EL (cell line): ENCODE measurements at regions not wholly inside any gene's neighbourhood (a gene's known extent, or its start where the extent isn't known, plus 50 kb on each side); places are given as distances from the start of the nearest gene placed in this dataset.

Experiments used
- DNase-seq: peaks from one replicate; pipeline ENCODE4 v3.0.0-alpha.2; 2016

DNA sequence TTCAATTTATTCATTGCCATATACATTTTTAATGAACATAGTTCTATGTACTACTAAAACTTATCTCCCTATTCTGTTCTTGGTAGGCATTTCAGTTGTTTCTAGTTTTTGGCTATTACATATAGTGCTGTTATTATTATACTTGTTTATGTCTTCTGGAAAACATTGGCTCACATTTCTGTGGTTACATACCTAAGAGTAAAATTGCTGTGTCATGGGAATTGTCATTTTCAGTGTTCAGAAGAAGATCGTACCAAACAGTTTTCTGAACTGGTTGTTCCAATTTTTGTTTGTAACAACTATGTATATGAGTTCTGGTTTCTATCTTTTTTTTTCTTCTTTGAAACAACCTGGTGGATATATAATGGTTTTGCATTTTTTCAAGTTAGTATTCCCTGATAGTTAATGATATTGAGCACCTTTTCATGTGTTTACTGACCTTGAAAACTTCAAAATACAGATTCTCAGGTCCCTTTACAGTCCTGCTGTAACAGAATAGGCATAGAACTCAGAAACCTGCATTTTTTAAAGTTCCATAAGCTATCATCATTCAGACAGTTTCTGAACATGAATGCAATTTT lies 230.7 kb downstream of the JRKL start:
- DNase-seq: no peak

DNA sequence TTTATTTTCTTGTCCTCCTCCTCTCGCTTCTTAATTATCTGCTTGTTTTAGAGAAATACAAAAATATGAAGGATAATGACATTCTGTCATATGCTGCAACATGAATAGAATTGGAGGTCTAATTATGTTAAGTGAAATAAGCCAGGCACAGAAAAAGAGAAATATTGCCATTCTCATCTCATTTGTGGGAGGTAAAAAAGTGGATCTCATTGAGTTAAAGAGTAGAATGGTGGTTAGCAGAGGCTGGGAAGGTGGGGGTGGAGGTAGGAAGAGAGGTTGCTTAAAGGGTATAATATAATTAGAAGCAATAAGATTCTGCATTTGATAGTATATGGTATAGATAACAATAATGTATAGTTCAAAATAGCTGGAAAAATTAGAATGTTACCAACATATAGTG lies 231.3 kb downstream of the JRKL start:
- DNase-seq: no peak

DNA sequence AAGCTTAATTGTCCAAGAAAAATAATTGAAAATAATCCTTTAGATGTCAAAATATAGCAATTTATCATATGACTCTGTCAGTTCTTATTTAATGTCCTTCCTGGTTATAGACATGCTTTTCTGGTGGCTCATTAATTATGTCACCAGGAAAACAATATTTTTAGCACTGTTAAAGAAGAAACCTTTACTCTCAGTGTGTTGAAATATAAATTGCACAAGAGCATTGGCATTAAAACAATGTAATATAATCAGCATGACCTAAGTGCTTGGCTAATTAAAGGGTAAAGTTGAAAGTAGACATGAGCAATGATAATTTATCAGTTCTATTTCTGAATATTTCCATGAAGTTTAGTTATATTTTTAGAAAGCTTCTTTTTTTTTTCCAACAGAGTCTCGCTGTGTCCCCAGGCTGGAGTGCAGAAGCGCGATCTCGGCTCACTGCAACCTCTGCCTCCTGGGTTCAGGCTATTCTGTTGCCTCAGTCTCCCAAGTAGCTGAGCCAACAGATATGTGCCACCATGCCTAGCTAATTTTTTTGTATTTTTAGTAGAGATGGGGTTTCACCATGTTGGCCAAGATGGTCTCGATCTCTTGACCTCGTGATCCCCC lies 232.3 kb downstream of the JRKL start:
- DNase-seq: no peak

DNA sequence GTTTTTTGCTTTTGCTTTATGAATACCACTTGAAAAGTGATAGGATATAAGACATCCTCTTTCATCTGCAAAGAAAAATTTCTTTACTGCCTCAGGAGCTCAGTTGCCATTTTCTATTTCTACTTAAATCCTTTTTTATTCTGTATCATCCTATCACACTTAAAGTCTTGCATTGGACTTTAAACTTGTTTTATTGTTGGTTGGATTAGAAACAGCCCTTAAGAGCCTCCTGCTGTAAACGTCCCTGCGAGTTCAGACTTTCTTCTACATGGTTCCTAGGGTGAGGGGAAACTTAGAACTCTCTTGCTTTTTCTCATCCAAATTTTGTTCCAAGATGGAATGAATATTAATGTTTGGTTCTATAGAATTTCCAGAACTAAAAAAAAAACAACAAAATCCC lies 234.3 kb downstream of the JRKL start:
- DNase-seq: no peak

DNA sequence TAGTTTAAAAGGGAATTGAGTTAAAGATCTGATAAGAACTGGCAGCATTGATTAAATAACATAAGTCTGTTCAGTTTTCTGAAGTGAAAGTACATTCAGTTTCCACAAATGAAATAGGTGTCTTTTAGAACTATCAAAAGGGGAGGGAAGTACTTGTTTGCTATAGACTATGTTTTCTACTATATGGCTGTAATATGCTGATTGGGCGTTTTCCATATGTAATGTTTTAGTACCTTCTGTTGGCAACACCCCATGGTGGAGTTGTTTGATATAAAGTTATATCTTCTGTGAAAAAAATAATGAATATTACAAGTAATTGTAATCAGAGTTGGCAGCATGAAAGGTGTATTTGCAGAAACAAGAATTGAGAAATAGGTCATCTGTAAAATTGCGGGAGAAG lies 237.6 kb downstream of the JRKL start:
- no peak for DNase-seq

DNA sequence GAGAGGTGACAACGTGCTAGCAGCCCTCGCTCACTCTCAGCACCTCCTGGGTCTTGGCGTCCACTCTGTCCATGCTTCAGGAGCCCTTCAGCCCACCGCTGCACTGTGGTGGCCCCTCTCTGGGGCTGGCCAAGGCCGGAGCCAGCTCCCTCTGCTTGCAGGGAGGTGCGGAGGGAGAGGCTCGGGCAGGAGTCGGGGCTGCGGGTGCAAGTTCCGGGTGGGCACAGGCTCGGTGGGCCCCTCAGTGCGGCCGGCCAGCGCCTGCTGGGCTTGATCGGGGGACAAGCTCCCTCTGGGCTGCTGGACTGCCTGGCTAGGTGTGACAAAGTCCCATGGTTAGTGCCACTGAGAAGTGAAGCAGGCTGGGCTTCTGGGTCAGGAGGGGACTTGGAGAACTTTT lies 245.8 kb downstream of the JRKL start:
- no peak for DNase-seq

DNA sequence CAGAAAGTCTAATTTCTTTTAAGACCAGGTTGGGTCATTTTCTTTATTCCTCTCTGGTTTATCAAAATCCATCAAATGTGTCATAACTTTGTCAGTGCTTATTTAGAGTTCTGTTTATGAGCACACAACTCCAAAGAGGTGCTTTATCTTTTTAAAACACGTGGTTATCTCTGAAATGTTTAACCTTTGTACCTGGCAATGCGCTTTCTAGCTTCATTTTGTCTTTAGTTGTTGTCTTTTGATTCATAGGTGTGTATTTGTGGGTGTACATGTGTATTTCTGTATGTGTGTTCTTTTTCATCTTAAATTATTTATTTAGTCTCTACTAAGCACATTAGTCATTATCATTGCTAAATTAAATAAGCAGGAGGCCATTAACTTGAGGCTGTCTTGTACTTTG lies 251.4 kb downstream of the JRKL start:
- no peak for DNase-seq

DNA sequence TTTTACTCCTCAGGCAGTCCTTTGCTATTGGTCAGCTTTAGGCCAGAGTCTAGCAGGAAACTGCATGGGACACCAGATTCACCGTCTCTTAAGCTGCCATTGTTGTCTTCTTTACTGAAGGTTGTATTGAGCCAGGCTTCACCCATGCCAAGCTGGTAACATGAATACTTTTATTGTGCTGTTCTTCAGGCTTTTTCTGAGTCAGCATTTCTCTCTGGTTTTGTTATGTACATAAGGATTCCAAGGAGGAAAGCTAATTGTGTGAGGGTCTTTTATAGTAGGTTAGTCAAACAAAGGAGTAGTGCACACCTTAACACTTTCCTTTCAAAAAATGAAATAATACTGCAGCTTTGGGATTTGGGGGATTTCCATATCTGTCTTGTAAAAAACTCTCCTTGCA lies 252.8 kb downstream of the JRKL start:
- no peak for DNase-seq

DNA sequence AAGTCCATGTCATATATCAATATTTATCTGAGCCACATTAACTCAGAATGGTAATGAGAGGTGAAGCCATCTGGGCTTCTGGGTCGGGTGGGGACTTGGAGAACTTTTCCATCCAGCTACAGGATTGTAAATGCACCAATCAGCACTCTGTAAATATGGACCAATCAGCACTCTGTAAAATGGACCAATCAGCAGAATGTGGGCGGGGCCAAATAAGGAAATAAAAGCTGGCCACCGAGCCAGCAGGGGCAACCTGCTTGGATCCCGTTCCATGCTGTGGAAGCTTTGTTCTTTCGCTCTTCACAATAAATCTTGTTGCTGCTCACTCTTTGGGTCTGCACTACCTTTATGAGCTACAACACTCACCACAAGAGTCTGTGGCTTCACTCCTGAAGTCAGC lies 253.4 kb downstream of the JRKL start:
- no peak for DNase-seq

DNA sequence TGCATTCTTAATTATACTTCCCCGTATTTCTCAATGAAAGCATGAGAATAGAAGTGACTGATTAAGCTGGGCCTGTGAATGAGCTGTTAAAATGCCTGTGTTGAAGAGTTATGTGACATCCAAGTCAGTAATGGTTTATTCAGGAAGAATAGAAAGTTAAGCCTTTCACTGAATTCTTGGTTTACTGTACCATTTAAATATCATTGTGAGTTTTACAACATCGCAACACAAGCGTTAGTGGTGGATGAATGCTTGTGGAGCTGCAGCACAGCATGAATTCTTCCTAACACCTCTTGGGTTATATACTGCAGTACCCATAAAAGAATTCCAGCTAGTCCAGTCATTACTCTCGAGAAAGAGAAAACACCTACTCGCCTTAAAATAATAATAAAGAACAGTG lies 257.8 kb downstream of the JRKL start:
- no peak for DNase-seq

DNA sequence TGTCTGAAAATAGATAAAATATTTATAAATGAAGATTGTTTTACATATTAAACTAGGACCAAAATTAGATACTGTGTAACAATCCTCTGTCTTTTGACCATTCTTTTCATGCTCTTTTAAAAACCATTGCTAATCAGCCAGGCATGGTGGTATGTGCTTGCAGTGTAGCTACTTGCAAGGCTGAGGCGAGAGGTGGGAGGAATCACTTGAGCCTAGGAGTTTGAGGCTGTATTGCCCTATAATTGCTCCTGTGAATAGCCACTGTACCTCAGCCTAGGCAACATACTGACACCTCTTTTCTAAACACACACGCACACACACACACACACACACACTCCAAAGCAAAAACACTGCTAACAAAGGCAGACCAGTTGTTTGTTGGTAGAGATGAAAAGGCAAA lies 259.2 kb downstream of the JRKL start:
- no peak for DNase-seq

DNA sequence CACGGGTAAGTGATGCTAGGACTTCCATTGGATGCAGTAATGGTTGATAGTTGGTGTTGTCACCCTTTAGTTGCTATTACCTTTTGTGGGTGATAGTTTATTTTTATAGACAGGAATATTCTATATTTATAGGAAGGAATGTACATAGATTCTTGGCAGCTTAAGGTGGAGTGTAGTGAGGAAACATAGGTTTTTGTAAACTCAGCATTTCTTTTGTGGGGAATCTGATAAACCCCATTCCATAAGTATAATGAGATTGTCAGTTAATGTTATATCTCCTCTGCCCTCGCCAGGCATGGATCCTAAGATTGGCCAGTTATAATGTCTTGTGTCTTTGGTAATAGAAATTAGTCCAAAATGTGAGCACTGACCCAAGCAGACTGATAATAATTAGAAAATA lies 262.7 kb downstream of the JRKL start:
- no peak for DNase-seq

DNA sequence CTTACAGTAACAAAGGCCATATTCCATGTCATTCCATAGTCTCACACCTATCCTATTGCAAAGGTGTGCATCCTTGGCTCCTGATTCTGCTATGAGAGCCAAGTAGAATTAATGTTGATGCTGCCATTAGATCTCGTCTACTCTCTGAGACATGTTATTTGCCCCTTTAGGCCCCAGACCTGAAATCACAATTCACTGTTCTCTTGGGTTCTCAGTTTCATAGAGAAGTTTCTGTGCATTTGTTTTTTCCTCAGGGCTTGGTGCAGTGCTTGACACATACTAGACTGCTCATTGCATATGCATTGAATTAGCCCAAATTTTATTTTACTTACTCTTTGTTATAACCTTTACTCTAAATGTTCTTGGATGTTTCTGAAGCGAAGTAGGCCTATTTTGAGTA lies 265.7 kb downstream of the JRKL start:
- no peak for DNase-seq

DNA sequence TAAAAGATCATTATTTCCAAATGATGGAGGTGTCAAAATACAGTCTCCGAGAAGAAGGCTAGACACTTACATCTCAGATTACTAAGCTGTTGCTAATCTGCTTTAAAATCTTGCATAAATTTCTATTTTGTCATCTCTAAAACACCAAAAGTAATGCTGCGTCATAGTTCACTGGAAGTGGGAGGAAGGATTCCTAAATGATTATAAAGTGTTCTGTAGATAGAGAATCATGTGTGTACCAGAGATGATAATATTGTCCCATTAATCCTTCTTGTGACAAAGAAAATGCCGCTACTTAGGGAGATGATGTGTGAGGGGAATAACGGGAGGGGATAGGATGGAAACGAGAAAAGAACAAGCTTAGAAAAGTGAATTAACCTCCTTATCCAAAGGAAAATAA lies 268.6 kb downstream of the JRKL start:
- no peak for DNase-seq

DNA sequence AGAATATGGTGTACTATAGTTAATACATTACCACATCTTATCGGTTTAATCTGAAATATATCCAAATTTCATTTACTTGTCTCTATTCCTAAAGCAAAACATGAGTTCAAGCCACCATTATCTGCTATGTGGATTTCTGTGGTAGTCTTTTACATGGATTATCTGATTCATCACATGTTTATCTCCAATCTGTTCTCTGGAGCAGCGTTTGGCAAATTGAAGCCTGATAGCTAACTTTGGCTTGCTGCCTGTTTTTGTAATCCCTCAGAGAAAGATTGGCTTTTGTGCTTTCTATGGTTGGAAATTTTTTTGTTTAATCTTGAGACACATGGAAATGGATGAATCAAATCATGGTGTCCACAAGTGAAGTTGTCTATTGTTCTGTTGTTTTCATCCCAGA lies 274.3 kb downstream of the JRKL start:
- no peak for DNase-seq

DNA sequence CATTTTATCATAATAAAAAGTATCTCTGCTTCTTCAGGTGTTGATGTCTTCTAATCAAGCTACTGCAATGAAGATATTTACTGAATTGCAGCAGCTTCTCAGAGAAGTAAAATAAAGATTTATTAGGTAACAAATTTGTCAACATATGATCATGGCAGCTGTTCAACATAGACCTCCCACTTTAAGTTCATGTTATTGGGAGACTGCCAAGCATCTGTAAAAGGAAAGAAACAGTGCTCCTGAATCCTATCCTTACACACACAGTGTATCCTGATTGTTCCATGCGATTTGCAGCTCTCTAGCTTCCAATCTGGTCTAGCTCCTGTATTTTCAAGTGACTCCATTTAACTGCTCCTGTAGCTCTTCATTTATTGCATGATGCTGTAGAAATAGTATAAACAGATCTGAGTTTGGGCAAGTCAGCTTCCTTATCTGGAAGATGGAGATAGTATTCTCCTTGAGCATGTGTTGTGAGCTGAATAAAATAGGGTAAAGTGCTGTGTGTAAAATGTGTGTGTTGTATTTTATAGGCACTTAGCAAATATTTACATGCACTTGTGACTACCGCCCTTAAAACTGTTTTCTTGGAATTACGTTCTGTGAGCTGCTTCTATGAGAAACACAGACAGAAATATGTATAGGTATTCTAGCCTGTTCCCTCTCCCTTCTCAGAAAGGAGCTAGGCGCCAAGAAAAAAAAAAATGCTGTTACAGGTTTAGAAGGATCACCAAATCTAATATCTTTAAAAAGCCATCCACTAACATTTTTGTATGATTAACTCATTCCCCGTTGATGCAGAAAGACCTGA lies 290.6 kb downstream of the JRKL start:
- DNase-seq: no peak

DNA sequence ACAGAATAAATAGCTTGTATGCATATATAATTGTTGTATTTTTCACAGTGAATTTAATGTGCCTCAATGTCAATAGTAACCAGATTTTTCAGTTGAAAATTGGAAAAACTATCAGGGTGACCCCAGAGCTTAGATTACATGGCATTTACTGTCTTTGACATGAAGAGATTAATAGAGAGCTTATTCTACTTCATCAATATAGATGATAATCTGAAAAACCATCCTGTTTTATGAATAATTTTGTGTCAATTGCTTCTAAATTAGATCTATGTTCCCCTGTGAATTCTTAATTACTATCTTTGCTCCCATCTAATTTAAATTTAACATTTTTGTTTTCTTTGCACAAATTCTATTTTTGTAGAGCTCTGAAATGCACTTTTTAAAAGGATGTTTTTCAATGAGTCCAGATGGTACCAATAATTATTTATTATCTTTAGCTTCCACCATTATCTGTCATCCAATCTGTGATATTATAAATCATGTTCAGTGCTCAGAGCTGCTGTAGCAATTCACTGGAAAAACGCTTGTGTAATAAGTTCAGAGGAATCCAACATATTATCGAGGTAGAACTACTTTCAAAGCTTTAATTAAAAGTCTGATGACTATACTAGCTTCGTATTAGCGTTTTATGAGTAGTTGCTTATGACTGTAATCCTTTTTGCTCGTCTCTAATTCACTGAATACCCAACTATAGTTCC lies 291.4 kb downstream of the JRKL start:
- DNase-seq: no peak

DNA sequence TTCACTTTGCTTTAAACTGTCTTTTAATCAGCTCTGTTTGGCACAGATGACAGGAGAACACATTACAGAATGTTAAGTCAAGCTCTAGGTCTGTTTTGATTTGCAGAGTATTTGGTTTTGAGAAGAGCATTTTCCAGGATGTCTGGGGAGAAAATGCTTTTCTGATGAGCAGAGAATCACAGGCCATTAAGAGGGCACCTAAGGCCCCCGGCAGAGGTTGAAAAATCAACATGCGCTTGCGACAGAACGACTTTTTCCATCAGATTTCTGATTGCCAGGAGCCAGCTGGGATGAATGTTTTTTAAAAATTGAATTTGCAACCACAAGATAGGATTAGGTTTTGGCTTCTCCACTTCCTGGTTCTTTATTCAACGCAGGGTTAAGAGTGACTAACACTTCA lies 304.5 kb downstream of the JRKL start:
- no peak for DNase-seq

DNA sequence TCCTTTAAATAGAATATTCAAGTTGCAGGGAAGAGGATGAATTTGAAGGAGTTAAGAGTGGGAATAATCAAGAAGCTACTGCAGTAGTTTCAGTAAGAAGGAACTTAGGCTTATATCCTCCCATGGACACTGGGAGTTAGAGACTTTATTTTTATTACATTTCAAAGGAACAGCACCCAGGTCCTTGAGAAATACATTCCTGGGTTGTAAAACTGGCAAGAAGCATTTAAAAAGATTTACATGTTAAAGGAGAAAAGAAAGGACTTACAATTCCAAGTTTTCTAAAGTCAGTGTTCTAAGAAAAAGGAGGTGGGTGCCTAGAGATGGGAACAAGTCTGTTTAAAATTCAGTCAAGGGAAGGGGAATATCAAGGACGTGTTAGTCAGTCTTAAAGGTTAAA lies 306.9 kb downstream of the JRKL start:
- no peak for DNase-seq

DNA sequence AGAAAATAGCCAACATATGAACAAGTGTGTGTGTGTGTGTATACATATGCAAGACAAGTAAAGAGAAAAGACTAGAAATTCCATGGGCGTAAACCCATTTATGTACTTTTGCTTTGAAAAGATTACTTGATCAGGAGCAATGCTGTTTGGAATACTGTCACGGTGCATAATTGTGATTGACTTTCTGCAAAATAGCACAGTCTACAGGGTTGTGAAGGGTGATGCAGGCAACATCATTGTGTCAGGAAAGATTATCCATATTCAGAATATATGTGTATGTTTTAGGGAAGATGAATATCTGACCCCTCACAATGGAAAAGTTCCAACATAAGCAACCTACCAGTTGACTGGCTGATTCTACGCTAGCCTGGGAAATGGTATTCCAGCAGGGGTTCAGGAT lies 307.7 kb downstream of the JRKL start:
- DNase-seq: no peak

DNA sequence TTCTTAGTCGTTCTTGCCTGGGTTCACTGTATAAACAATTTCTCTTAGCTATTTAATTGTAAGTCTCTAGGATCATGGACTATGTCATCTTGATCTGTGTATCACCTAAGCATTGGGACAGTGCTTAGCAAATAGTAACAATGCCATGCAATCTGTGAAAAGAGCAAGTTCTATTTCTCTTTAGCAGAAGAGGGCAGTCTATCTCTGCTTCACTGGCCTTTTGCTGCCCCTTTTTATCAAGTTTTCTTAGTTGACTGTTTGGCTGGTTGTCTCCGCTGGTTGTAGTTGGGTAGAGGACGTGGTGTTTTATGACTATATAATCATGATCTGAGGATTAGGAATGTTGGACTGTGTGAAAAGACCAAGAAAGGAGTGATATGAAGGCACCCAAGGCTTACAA lies 315.0 kb downstream of the JRKL start:
- DNase-seq: no peak

DNA sequence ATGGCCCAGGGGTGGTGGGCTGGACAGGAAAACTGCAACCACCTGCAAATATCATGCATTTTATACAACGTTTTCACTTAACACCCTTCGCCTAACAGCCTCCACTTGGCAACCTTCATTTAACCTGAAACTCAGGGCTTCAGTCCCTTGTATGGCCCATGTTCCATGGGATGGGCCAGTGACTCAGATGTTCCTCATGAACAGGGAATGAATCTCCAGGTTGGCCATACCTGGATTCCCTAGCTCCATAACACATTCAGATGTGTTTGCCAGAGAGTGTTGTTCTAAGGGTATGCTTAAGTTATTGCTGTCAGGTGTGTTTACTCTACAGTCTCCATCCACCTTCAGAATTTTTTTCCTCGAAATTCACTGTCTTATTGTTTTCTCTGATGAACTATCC lies 316.9 kb downstream of the JRKL start:
- no peak for DNase-seq

DNA sequence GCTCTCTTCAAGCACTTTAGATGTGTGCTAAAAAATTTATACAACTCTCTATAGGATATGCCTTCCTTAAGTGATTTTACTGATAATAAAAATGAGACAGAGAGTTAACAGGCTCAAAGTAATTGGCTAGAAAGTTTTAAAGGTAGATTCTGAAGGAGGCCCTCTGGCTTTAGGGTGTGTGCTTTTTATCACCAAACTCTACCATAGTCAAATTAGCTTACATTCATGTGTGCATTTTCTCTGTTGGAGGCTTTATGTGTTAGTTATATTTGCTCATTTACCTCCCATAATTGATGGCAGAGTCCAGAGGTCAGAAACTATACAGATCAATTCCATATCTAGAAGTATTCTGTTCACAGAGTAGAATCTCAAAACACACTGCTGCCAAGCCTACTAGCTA lies 317.5 kb downstream of the JRKL start:
- DNase-seq: no peak

DNA sequence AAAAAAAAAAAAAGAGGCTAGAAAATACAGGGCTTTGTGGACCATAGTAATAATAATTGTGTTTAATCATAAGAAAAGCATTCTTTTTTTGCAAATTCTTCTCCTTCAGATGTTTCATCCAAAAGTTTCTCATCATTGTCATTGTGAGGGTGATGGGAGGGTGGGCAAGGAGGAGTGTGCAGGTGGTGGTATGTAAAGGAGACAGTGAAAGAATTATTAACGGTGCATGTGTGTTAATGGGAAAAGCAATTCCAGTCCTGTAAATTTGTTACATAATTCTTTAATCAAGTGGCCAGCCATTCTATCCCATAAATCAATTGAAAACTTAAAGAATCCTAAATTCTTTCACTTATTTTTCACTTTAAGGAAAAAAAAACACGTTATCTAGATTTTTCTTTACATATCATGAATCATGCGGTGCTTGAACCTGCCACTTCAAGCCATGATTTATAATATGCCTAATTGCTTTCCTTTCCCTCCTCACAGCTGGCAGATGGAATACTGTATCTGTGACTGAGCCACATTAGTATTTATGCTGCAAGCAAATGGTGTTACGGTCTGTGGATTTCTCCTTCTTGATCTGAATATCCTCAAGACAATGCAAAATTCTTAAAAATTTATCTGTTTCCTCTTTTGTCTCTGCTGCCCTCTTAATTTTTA lies 318.5 kb downstream of the JRKL start:
- no peak for DNase-seq
